ENCODE measurements at regions not wholly inside any gene's neighbourhood (a gene's known extent, or its start where the extent isn't known, plus 50 kb on each side); places are given as distances from the start of the nearest gene placed in this dataset.

- TF ChIP-seq CTCF (IDR thresholded peaks at IDR 0.05) (no peak), POLR2A (IDR thresholded peaks at IDR 0.05) (no peak)
Measured at GRCh38 chr16:49103298-49103697, 178.3 kb downstream of the CBLN1 start.
